ENCODE measurements at regions not wholly inside any gene's neighbourhood (a gene's known extent, or its start where the extent isn't known, plus 50 kb on each side); places are given as distances from the start of the nearest gene placed in this dataset.

DNA sequence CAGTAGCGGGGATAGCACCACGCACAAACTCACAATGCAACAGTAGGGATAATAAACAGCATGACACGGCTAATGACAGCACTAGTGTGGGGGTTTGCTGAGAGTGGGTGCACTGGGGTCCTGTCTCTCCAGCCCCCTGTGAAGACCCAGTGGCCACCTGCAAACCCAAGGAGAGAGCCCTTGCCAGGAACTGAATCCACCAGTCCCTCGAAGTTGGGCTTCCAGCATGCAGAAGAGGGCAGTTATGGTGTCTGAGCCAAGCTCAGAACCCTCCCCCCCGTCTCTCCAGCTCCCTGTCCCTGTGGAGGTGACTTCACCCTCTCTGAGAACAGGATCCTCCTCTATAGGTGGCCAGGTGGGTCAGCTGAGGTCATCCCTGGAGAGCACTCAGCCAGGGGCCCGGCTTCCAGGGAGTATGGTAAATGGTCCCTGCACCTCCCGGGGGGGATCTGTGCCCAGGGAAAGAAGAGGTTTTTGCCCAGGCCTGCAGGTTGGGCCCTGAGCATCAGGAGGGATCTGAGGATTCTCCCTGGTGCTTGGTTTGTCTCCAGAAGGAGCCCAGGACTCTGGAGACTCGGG lies 86.3 kb upstream of the PRR5 start:
- no peak overlapping the region for H3K9ac ChIP-seq (ENCODE audit: control insufficient read depth, insufficient read depth, low read length)
- DNase-seq (ENCODE audit: low read depth, low spot score) (no peak), ATAC-seq (no peak), FAIRE-seq (no peak)
- RAD21 ChIA-PET (ENCODE audit: unreplicated experiment), result no interaction called here
- no TSS peak for BruUV-seq (replicated peaks)
- H4K20me1 ChIP-seq (ENCODE audit: control insufficient read depth, insufficient read depth), result no peaks in the 10 kb centered on the region
- H3K27me3 ChIP-seq (replicated peaks in 1 of 2; ENCODE audit: control insufficient read depth in 2 of 2, insufficient read depth in 2 of 2, low read length in 1 of 2), result no peaks in the 10 kb centered on the region; a peak in 2 of 4 replicates
- no peaks in the 10 kb centered on the region for H3K36me3 ChIP-seq (ENCODE audit: control insufficient read depth in 2 of 2, insufficient read depth in 2 of 2, low read length in 1 of 2)
- 28% methylated on average over 8 of the region's 8 CpGs for WGBS (ENCODE audit: insufficient coverage, insufficient replicate concordance, low lambda C conversion rate, missing lambda C conversion rate)
- no peak overlapping the region for H3K27ac ChIP-seq (ENCODE audit: control insufficient read depth, insufficient read depth)
- no peak overlapping the region for H2AFZ ChIP-seq (ENCODE audit: control insufficient read depth, low read depth, low read length)
- intact Hi-C loops (cut with micrococcal nuclease; ENCODE audit: unreplicated experiment), result no loop called here
- H3K4me2 ChIP-seq (ENCODE audit: control insufficient read depth, insufficient read depth), result no peak overlapping the region
- H3K4me3 ChIP-seq, result no peak overlapping the region
- H3K4me1 ChIP-seq (ENCODE audit: control insufficient read depth, insufficient read depth, low read length), result no peaks in the 10 kb centered on the region
- CTCF ChIA-PET, result no interaction called here
- SMC1A ChIA-PET (ENCODE audit: uncharacterized antibody, unreplicated experiment), result no interaction called here
- peaks cover 6% of the 10 kb centered on the region; the same call in 2 of the 3 replicates for H3K9me3 ChIP-seq (replicated peaks; ENCODE audit: control insufficient read depth, insufficient read depth, low read length)
- POLR2A ChIA-PET, result no interaction called here
- TF ChIP-seq NFYB (IDR thresholded peaks at IDR 0.05; ENCODE audit: insufficient read depth, low read depth, low read length) (no peak), BMI1 (IDR thresholded peaks at IDR 0.05; ENCODE audit: borderline replicate concordance) (no peak), YY1 (IDR thresholded peaks at IDR 0.05; ENCODE audit: low read depth, low read length) (no peak), SPI1 (IDR thresholded peaks at IDR 0.05; ENCODE audit: borderline replicate concordance, insufficient read depth, low read depth, low read length) (no peak), ZNF274 (IDR thresholded peaks at IDR 0.05; ENCODE audit: insufficient read depth, insufficient read length) (no peak), ZZZ3 (IDR thresholded peaks at IDR 0.05; ENCODE audit: control insufficient read depth, insufficient read length, low read depth) (no peak), GABPA (IDR thresholded peaks at IDR 0.05; ENCODE audit: low read depth) (no peak)
- TF ChIP-seq, protein P1, sequence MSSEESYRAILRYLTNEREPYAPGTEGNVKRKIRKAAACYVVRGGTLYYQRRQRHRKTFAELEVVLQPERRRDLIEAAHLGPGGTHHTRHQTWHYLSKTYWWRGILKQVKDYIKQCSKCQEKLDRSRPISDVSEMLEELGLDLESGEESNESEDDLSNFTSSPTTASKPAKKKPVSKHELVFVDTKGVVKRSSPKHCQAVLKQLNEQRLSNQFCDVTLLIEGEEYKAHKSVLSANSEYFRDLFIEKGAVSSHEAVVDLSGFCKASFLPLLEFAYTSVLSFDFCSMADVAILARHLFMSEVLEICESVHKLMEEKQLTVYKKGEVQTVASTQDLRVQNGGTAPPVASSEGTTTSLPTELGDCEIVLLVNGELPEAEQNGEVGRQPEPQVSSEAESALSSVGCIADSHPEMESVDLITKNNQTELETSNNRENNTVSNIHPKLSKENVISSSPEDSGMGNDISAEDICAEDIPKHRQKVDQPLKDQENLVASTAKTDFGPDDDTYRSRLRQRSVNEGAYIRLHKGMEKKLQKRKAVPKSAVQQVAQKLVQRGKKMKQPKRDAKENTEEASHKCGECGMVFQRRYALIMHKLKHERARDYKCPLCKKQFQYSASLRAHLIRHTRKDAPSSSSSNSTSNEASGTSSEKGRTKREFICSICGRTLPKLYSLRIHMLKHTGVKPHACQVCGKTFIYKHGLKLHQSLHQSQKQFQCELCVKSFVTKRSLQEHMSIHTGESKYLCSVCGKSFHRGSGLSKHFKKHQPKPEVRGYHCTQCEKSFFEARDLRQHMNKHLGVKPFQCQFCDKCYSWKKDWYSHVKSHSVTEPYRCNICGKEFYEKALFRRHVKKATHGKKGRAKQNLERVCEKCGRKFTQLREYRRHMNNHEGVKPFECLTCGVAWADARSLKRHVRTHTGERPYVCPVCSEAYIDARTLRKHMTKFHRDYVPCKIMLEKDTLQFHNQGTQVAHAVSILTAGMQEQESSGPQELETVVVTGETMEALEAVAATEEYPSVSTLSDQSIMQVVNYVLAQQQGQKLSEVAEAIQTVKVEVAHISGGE (CRISPR knock-in tag; IDR thresholded peaks at IDR 0.05), result no peak
- TF ChIP-seq, protein P2, sequence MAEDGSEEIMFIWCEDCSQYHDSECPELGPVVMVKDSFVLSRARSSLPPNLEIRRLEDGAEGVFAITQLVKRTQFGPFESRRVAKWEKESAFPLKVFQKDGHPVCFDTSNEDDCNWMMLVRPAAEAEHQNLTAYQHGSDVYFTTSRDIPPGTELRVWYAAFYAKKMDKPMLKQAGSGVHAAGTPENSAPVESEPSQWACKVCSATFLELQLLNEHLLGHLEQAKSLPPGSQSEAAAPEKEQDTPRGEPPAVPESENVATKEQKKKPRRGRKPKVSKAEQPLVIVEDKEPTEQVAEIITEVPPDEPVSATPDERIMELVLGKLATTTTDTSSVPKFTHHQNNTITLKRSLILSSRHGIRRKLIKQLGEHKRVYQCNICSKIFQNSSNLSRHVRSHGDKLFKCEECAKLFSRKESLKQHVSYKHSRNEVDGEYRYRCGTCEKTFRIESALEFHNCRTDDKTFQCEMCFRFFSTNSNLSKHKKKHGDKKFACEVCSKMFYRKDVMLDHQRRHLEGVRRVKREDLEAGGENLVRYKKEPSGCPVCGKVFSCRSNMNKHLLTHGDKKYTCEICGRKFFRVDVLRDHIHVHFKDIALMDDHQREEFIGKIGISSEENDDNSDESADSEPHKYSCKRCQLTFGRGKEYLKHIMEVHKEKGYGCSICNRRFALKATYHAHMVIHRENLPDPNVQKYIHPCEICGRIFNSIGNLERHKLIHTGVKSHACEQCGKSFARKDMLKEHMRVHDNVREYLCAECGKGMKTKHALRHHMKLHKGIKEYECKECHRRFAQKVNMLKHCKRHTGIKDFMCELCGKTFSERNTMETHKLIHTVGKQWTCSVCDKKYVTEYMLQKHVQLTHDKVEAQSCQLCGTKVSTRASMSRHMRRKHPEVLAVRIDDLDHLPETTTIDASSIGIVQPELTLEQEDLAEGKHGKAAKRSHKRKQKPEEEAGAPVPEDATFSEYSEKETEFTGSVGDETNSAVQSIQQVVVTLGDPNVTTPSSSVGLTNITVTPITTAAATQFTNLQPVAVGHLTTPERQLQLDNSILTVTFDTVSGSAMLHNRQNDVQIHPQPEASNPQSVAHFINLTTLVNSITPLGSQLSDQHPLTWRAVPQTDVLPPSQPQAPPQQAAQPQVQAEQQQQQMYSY (CRISPR knock-in tag; IDR thresholded peaks at IDR 0.05), result no peak
- TF ChIP-seq, protein P3, sequence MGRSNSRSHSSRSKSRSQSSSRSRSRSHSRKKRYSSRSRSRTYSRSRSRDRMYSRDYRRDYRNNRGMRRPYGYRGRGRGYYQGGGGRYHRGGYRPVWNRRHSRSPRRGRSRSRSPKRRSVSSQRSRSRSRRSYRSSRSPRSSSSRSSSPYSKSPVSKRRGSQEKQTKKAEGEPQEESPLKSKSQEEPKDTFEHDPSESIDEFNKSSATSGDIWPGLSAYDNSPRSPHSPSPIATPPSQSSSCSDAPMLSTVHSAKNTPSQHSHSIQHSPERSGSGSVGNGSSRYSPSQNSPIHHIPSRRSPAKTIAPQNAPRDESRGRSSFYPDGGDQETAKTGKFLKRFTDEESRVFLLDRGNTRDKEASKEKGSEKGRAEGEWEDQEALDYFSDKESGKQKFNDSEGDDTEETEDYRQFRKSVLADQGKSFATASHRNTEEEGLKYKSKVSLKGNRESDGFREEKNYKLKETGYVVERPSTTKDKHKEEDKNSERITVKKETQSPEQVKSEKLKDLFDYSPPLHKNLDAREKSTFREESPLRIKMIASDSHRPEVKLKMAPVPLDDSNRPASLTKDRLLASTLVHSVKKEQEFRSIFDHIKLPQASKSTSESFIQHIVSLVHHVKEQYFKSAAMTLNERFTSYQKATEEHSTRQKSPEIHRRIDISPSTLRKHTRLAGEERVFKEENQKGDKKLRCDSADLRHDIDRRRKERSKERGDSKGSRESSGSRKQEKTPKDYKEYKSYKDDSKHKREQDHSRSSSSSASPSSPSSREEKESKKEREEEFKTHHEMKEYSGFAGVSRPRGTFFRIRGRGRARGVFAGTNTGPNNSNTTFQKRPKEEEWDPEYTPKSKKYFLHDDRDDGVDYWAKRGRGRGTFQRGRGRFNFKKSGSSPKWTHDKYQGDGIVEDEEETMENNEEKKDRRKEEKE (IDR thresholded peaks at IDR 0.05), result no peak
- in situ Hi-C loops (cut with MboI), result no loop called here
- no peaks in the 10 kb centered on the region for H3K79me2 ChIP-seq (ENCODE audit: control insufficient read depth, insufficient read depth, low read length)
